ENCODE measurements at regions not wholly inside any gene's neighbourhood (a gene's known extent, or its start where the extent isn't known, plus 50 kb on each side); places are given as distances from the start of the nearest gene placed in this dataset.

- TF ChIP-seq ELF4 (CRISPR knock-in tag; IDR thresholded peaks at IDR 0.05; ENCODE audit: low read depth) (no peak), CTCF (IDR thresholded peaks at IDR 0.05) (no peak), ESRRA (CRISPR knock-in tag; IDR thresholded peaks at IDR 0.05; ENCODE audit: borderline replicate concordance) (no peak), GRHL2 (CRISPR knock-in tag; IDR thresholded peaks at IDR 0.05; ENCODE audit: insufficient replicate concordance, severe bottlenecking) (no peak), ATF3 (CRISPR knock-in tag; conservative IDR thresholded peaks at IDR 0.05) (no peak), ATF2 (CRISPR knock-in tag; IDR thresholded peaks at IDR 0.05; ENCODE audit: borderline replicate concordance, low read depth) (no peak), ZNF263 (CRISPR knock-in tag; IDR thresholded peaks at IDR 0.05; ENCODE audit: low read depth) (no peak), ATF1 (CRISPR knock-in tag; IDR thresholded peaks at IDR 0.05) (no peak), FOXJ3 (CRISPR knock-in tag; IDR thresholded peaks at IDR 0.05; ENCODE audit: borderline replicate concordance) (no peak), FOXK1 (CRISPR knock-in tag; IDR thresholded peaks at IDR 0.05) (no peak), ZNF281 (CRISPR knock-in tag; IDR thresholded peaks at IDR 0.05) (no peak), ZSCAN18 (CRISPR knock-in tag; IDR thresholded peaks at IDR 0.05) (no peak), USF2 (CRISPR knock-in tag; IDR thresholded peaks at IDR 0.05) (no peak), ZNF512 (CRISPR knock-in tag; IDR thresholded peaks at IDR 0.05; ENCODE audit: borderline replicate concordance) (no peak)
Observed at GRCh38 chr9:88835038-88835466, 156.2 kb upstream of the S1PR3 start.

Measured in WTC11 (cell line).